HG03175 (cell line): ENCODE measurements at regions not wholly inside any gene's neighbourhood (a gene's known extent, or its start where the extent isn't known, plus 50 kb on each side); places are given as distances from the start of the nearest gene placed in this dataset.

Experiments
- ATAC-seq: cut with Tn5 transposase; IDR thresholded peaks from one replicate; pipeline ENCODE4 v1.9.1; 2021; ENCODE audit warnings: mild to moderate bottlenecking, moderate library complexity; ENCODE audit not compliant: unreplicated experiment

DNA sequence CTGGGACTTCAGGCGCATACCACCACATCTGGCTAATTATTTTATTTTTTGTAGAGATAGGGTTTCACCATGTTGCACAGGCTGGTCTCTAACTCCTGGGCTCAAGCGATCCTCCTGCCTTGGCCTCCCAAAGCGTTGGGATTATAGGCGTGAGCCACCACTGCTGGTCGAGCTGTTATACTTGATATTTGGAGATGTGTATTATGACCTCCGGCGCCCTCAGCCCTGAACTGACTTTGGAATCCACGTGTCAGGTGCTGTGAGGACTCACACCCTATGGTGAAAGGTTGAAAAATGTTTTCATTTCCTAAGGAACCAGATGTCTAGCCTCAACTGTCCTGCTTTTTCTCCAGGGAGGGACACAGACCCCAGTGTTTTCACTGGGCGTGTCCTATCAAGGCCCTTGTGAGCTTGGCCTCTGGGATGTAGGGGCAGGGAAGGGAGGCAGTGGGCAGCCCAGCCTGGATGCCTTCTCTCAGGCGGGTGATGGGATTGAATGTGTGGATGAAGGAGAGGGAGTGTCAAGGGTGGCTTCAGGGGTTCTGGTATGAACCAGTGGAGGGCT lies 56.4 kb upstream of the HAAO start:
- ATAC-seq: no peak

DNA sequence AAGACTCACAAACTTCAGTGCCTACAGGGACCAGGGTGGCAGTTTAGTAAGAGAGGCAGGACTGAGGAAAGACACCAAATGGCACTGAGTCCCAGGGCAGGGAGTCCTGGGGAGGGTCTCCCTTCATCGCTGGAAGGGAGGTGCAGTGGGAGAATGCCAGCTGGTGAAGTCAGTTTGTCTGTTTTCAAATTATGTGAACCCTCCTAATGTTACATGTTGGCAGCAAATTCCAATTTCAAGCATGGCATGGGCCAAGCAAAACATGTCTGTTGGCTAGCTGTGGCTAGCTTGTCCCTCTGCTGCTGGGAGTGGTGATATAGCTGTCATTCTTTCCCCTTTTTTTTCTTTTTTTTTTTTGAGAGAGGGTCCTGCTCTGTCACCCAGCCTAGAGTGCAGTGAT lies 55.9 kb upstream of the HAAO start:
- ATAC-seq: no peak

DNA sequence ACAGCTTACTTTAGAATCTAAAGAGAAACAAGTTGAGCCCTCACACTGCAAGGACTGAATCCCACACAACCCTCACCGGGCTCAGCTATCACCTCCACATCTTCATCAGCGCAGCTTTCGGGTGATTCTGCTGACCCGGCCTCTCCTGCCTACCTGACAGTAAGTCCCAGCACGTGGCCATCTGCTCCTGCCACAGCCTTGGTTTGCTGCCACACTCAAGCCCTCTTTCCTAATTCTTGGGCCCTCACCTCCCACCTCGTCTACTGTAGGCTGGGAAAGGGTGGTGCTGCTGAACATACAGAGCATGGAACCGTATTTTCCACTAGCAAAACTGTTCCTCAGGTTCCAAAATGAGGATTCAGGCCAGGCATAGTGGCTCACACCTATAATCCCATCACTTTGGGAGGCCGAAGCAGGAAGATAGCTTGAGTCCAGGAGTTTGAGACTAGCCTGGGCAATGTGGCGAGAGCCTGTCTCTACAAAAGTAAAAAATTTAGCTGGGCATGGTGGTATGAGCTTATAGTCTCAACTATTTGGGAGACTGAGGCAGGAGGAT lies 55.3 kb upstream of the HAAO start:
- ATAC-seq: no peak

DNA sequence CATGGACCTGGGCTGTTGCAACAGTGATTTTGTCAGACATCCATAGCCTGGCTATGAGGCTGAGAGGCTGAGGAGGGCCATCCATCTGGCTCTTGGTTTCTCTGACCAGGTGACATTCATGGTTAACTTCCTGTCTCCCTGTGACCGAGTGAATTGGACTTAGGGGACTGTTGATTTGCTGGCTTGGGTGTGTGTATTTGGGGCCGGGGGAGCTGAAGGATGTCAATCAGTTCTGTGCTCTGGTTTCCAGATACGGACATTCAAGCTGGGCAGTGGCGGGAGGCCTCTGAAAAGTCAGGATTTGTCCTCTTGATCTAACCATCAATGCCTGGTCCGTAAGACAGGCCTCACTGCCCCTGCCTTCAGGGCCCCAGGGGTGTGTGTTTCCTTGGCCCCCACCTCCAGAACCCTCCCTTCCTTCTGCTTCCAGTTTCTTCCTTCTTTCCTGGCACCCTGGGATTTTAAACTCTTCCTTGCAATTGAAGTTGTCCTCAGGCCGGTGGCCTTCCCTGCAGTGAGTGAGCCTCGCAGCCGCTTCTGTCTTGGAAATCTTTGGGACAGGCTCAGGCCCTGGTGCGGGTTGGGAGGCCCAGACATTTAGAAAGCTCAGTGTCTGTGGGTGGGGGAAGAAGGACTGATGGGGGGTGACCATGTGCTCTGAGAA lies 54.7 kb upstream of the HAAO start:
- no peak for ATAC-seq

DNA sequence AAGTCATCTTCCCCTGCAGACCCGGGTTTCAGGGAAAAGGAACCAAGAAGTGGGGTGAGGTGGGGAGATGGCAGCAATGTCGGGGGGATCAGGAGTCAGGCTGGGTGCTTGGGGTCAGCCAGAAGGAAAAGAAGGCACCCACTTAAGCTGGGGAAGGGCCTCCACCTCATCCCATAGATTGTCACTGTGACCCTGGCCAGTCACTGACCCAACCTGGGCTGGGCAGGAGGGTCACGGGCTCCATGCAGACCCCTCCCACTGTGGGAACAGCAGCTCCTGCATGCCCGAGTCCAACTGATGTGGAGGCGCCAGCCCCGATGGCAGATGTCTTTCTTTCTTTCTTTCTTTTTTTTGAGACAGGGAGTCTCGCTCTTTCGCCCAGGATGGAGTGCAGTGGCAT lies 53.6 kb upstream of the HAAO start:
- ATAC-seq: no peak

DNA sequence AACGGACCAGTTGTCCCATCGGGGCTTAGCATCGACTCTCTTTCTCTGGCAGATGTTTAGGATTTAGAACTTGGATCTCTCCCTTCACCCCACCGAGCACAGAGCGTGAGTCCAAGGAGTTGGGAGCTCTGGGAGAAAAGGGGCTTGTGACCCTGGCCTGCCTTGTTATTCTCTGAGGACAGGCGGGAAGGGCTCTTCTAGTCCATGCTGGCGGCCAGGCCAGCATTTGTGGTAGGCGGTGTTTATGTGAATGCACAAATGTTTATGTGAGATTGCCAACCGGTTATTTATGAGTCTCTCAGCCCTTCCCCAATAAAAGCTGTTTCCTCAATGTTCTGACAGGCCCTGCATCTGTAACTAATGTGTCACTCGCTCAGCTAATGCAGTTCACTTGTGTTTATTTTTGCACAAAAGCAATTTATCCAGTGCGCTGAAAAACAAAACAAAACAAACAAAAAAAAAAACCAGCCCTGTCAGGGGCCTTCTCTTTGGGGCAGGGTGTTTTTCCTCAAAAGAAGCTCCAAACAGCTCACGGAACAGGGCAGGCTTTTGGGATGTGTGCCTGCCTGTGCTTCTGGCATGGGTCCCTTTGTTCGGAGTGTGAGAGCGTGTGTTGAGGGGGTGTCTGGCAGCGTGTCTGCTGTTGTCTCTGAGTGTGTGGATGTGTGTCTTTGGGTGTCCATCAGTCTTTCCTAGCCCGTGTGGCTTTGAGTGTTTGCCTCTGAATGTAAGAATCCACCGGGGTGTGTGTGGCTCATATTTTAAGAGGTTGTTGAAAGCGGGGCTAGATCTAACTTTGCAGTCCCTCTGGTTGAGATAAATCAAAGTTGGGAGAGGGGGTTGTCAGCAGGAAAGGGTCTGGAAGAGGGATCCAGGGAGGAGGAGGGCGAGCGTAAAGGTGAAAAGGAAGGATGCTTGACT lies 52.8 kb upstream of the HAAO start:
- no peak for ATAC-seq

DNA sequence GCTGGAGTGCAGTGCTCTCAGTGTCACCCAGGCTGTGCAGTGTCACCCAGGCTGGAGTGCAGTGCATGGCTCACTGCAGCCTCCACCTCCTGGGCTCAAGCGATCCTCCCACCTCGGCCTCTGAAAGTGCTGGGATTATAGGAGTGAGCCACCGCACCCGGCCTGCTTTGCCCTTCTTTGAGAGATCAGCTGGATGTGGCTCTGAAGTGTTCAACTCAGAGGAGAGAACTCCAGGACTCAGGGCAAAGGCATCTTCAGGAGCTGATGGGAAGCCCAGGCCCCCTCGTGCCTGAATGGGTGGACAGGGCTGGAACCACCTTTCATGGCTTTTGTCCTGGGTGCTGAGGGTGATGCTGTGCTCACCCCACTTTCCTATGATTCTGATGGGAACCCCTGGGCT lies 52.0 kb upstream of the HAAO start:
- no peak for ATAC-seq

DNA sequence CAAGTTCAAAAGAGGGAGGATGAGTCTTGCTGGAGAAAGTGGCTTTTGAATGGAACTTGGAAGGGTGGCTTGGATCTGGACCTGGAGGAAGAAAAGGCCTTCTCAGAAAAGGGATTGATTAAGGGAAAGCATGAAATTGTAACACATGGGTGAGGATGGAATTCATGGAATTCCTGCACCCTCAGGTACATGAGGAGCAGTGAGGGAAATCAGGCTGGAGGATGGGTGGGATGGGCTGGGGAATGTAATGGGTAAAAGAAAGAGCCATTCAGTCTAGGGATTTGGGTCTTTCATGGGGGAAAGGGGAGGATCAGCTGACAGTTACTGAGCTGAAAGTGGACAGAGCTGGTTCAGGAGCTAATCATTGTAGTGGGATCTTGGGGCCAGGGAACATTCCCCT lies 51.2 kb upstream of the HAAO start:
- no peak for ATAC-seq

DNA sequence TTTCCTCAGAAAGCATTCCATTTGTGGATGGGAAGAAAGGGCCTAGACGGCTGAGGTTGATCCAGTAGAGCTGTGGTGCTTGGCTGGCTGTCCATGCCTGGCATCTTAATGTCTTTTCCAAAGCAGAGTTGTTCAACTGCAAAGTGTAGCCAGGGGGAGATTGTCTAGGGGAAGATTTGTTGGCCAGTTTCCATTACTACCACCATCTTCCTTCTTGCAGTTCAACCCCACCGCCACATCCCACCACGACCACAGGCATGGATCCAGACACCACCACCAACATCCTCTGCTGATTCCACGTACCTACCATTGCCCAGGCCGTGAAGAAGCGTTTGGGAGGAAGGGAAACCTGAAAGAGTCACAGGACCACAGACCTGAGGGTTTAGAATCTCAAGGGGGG lies 50.7 kb upstream of the HAAO start:
- ATAC-seq: no peak

DNA sequence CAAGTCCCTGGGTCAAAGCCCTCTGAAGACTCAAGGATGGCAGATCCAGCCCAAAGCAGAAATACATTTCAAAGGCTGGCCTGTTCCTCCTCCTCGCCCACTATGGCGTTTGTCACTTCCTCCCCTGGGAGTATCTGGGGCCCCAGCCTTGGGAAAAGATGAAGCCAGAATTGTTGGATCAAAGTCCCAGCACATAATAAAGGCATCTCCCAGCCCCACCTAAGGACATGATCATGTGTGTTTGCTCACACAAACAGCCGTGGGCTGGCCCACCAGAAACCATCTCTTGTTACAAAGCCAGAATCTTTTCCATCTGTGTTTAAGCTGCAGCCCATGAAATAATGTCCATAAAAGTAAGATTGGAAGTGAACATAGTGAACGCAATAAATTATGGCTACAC lies 50.1 kb upstream of the HAAO start:
- ATAC-seq: no peak
